ENCODE measurements at regions not wholly inside any gene's neighbourhood (a gene's known extent, or its start where the extent isn't known, plus 50 kb on each side); places are given as distances from the start of the nearest gene placed in this dataset.

DNA sequence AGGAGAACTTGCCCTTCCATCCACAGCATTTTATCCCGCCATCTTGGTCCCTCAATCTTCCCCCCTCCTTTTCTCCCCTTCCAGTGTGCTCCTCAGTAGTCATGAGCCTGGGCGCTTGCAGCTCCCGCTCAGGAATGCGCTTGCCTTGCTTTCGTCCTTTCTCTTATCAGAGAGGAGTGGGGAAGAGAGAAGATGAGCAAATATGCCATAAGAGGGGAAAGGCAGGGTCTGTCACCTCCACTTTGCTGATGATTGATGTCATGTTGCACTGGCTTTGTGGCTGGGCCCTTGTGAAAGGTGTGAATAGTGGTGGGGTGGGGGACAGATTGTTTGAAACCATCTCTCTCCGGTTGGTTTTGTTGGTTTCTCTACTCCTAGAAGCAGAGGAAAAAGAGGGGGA lies 569.3 kb downstream of the TNS1 start:
- no peak for TF ChIP-seq CTCF (conservative IDR thresholded peaks at IDR 0.05)
- H3K27ac ChIP-seq, result no peak overlapping the region

- no peak for TF ChIP-seq CTCF (conservative IDR thresholded peaks at IDR 0.05)
- no peak overlapping the region for H3K27ac ChIP-seq
Observed at GRCh38 chr2:217431577-217432269, 571.1 kb downstream of the TNS1 start.

DNA sequence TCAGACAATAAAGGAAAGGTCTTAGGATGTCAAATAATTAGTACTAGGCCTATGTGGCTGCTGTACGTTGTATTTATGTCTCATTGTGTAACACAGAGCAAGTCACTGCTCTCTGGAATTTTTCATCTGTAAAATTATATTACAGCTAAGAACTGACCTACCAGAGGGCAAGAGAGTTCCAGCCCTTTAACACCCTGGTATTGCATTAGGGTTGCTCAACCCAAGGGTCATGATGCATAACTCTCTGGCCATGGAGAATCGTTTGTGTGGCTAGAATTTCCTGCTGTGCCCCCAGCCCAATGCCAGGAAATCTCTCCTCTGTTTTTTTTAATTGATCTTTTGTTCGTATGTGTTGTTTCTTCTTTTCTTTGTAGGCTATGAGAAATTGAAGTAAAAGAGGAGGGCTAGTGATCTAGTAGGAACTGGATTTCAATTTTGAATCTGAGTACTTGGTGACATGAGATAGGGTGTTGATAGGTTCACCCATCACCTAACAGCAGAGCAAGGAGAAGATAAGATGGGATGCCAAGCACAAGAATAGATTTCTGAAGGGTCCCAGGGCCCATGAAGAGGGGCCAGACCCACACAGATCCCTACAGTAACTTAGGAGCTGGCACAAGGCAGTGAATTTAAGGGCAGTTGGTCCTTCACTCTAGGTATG lies 571.2 kb upstream of the TNP1 start:
- no peak for TF ChIP-seq CTCF (conservative IDR thresholded peaks at IDR 0.05)
- H3K27ac ChIP-seq, result no peak overlapping the region

DNA sequence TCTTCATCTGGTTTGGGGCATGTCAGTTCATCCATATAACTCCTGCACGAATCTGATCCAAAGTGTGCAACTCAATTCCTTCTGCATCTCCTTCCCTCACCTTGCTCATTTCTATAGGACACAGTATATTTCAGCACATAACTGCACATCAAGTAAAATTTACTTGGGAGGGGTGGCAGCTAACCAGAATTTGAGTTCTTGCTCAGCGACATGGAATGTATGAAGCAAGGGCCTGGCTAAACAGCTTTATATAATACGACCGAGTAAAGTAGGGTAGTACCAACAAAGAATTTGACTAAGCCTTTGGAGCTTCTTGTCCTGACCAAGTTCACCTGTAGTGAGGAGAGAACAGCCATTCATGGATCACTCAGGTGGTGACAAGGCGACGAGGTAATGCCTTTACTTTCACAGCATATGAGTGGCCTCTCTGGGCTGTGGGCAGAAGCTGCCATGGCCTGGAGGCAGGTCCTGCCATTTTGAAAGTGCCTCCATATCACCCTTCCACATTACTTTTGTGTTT lies 570.2 kb upstream of the TNP1 start:
- TF ChIP-seq CTCF (conservative IDR thresholded peaks at IDR 0.05), result no peak

GRCh38 chr2:217421834-217422233 lies 562.0 kb upstream of the TNP1 start:
- no peak for TF ChIP-seq CTCF (conservative IDR thresholded peaks at IDR 0.05)

More for the DNA sequence above, 570.2 kb upstream of the TNP1 start:
- no peak overlapping the region for H3K27ac ChIP-seq

DNA sequence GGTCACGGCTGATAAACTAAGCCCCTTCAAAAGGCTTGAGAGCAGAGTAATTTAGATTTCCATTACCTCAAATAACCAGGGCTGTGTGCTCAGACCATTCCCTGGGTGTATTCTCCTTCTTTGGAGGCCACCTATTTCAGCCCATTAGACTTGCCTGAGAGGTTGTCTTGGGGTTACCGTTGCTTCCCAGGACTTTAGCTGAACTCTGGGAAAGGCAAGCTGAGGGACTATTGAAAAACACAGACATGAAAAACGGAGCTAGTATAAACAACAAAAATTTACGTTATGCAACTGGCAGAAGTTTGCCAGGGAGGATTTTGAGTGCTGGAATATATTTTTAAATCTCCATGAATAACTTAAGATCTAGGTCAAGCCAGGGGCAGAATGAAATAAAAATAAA lies 561.0 kb upstream of the TNP1 start:
- H3K27ac ChIP-seq, result no peak overlapping the region
- no peak for TF ChIP-seq CTCF (conservative IDR thresholded peaks at IDR 0.05)

More at GRCh38 chr2:217421834-217422233, 562.0 kb upstream of the TNP1 start:
- no peak overlapping the region for H3K27ac ChIP-seq

DNA sequence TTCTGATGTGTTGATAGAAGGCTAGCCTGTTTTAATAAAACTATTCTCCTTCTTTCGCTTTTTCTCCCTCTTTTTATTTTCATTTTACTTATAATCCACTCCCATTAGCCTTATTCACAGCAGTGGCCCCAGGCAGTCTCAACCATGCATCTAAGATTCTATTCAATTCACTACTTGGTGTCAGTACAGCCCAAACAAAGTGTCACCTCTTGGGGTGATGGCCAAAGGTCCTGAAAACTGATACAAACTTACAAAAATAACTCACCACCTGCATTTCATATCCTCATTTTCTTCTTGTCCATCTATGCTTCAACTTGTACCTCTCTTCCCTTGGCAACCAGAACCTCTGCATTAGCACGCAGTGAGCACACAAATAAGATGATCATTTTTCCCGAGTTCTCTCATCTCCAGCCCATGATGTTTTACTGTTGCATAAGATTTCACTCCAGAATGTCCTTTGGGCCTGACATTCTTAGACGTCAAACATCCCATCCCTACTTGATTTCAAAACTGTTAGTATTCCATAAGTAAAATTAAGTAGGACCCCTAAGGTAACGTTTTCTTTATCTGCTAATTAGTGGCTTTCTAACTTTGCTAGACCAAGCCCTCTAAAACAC lies 559.3 kb upstream of the TNP1 start:
- no peak for TF ChIP-seq CTCF (conservative IDR thresholded peaks at IDR 0.05)

More for the DNA sequence above, 559.3 kb upstream of the TNP1 start:
- H3K27ac ChIP-seq, result no peak overlapping the region
